GM11168 (cell line): ENCODE measurements at regions not wholly inside any gene's neighbourhood (a gene's known extent, or its start where the extent isn't known, plus 50 kb on each side); places are given as distances from the start of the nearest gene placed in this dataset.

Source experiments
- in situ Hi-C: fragments of 300-500 bp; cut with MboI; formaldehyde crosslinking; loops from one replicate; pipeline ENCODE4 v1.12.0; 2022; ENCODE audit warnings: low sequenced_read_pairs; ENCODE audit not compliant: unreplicated experiment

- in situ Hi-C loops = loop anchor here (25.0 kb wide), 2 partner anchors 588 to 863 kb away; no protein-coding TSS in a partner anchor
These were observed 130.6 kb upstream of the UBASH3B start for GRCh38 chr11:122524898-122525297.

GRCh38 chr11:122523846-122524805 lies 131.4 kb upstream of the UBASH3B start:
- in situ Hi-C loops = loop anchor here (25.0 kb wide), 2 partner anchors 587 to 862 kb away; no protein-coding TSS in a partner anchor

- in situ Hi-C loops = loop anchor here (25.0 kb wide), 2 partner anchors 584 to 859 kb away; no protein-coding TSS in a partner anchor
These were observed 133.9 kb upstream of the UBASH3B start for GRCh38 chr11:122521626-122522025.

DNA sequence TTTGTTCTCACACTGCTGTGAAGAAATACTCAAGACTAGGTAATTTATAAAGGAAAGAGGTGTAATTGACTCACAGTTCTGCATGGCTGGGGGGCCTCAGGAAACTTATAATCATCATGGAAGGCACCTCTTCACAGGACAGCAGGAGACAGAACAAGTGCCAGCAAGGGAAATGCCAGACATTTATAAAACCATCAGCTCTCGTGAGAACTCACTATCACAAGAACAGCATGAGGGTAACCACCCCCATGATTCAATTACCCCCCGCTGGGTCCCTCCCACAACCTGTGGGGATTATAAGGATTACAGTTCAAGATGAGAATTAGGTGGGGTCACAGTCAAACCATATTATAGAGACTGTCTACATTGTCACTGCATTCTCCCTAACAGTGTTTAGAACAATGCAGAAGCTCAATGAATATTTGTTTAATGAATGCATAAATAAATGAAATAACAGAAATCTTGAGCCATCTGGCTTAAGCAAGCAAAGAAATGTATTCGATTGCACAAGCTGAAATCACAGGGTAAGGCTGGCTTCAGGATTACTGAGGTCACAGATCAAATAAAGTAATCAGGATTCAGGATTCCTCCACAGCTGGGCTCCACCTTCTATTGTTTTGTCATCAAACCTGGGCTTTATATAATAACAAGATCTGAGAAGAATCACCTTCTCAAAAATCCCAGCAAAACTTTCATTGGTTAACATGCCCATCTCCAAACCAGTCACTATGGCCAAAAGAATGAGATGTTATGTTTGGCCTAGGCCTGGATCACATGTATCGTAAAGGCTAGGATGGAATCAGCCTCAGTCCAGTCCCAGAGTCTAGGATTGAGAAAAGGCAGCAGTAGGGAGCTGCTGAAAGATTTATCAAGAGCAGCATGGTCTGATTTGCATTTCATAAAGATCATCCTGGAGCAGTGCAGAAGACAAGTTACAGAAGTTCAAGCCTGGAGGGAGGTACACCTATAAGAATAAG lies 137.8 kb upstream of the UBASH3B start:
- in situ Hi-C loops = loop anchor here (25.0 kb wide), 2 partner anchors 580 to 855 kb away; no protein-coding TSS in a partner anchor

GRCh38 chr11:122516686-122517085 lies 138.8 kb upstream of the UBASH3B start:
- in situ Hi-C loops = loop anchor here (25.0 kb wide), 2 partner anchors 579 to 854 kb away; no protein-coding TSS in a partner anchor

GRCh38 chr11:122513997-122514396 lies 141.5 kb upstream of the UBASH3B start:
- in situ Hi-C loops = loop anchor here (25.0 kb wide), 2 partner anchors 577 to 852 kb away; no protein-coding TSS in a partner anchor

DNA sequence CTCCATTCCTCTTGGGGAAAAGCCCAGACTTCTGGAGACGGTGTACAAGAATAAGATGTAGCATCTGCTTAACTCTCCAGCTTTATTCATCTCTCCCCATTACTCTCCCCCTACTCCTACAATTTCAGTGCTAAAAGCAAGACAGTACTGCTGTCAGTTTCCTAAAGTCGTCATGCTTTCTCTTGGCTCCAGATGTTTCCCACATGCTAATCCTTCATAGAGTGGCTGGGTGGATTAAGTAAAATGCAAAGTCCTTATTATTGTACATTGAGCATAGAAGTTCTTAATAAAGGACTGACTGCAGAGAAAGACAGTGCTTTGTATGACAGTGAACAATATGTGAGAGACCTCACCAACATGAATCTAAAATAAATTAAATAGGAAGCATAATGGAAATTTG lies 142.2 kb upstream of the UBASH3B start:
- in situ Hi-C loops = loop anchor here (25.0 kb wide), 2 partner anchors 576 to 851 kb away; no protein-coding TSS in a partner anchor

DNA sequence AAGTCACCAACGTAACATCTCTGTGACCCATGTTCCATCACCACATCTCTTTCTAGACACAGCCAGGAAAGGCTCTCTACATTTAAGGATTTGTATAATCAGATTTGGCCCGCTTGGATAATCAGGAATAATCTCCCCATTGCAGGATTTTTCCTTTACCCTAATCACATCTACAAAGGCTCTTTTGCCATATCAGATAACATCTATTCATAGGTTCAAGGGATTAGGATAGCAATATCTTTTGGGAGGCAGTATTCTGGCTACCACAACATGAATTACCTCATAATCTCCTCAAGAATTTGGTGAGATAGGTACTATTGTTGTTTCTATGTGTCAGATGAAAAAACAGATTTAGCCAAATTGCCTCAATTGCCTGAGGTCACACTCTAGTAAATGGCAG lies 142.8 kb upstream of the UBASH3B start:
- in situ Hi-C loops = loop anchor here (25.0 kb wide), 2 partner anchors 575 to 850 kb away; no protein-coding TSS in a partner anchor

- in situ Hi-C loops = loop anchor here (10.0 to 25.0 kb wide), 3 partner anchors 295 to 848 kb away; no protein-coding TSS in a partner anchor
These were observed 145.6 kb upstream of the UBASH3B start for GRCh38 chr11:122509899-122510298.

DNA sequence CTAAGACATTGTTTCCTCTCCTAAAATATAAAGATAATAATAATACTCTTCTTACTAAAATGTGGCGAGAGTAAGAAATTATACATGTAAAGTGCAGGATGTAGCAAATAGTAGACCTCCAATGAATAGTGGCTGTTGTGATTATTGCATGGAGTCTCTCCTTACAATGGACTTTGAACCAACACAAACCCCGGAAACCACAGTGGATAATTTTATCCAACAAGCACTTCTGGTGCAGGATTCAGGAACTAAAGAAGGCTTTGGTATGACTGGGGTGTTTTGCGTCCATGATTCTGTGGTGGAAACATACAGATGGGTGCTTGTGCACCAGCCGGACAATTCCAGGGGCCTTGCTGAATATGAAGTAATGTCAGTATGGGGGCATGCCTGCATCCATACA lies 146.4 kb upstream of the UBASH3B start:
- in situ Hi-C loops = loop anchor here (10.0 to 25.0 kb wide), 3 partner anchors 294 to 847 kb away; no protein-coding TSS in a partner anchor

- in situ Hi-C loops = loop anchor here (10.0 to 25.0 kb wide), 3 partner anchors 291 to 843 kb away; no protein-coding TSS in a partner anchor
These were observed 150.1 kb upstream of the UBASH3B start for GRCh38 chr11:122505304-122506006.

GRCh38 chr11:122494221-122494620 lies 161.3 kb upstream of the UBASH3B start:
- in situ Hi-C loops = no loop called here

DNA sequence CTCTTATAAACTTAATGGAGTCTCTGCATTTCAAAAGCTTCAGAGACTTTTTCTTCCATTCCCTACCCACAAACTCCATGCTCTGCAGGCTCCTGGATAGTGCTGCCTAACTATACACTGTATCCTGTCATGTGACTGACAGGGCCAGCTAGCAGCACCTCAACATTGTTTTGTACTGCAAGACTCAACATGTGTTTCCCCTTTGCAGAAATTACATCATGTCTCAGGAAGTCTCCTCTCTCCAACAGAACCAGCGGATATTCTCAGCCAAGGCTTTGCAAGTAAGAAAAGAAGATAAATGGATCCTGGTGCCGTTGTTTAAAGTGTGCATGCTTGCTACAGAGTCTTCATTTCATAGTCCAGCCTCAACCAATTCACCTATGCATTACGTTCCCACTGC lies 164.0 kb upstream of the UBASH3B start:
- in situ Hi-C loops = no loop called here

DNA sequence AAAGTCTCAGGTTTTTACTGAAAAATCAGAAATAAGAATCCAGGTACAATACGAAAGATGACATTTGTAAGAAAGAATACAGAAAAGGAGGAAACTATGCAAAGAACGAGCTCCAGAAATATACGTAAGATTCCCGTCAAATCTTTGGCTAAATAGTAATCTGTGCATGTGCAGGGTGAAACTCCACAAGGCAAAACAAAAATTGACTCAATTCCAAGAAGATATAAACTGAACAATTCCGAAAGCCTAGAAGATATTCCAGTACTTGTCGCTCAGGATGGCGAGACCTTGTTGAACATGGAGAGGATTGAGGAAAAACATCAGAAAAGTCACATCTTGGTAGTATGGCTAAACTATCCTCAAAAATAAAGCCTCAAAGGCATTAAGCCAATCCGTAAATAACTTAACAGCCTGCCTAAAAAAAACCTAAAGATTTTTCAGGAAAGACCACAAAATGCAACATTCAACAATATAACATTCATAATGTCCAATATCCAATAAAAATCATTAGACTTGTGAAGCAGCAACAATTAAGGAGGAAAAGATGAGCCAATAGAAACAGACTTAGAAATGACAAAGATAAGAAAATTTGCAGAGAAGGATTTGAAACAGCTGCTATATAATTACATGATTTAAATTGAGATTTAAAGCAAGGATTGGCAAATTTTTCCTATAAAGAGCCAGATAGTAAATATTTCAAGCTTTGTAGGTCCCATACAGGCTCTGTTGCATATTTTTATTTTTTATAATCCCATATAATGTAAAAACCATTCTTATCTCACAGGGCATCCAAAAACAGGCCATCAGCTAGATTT lies 166.4 kb upstream of the UBASH3B start:
- in situ Hi-C loops = no loop called here

GRCh38 chr11:122487669-122488068 lies 167.9 kb upstream of the UBASH3B start:
- in situ Hi-C loops = no loop called here

DNA sequence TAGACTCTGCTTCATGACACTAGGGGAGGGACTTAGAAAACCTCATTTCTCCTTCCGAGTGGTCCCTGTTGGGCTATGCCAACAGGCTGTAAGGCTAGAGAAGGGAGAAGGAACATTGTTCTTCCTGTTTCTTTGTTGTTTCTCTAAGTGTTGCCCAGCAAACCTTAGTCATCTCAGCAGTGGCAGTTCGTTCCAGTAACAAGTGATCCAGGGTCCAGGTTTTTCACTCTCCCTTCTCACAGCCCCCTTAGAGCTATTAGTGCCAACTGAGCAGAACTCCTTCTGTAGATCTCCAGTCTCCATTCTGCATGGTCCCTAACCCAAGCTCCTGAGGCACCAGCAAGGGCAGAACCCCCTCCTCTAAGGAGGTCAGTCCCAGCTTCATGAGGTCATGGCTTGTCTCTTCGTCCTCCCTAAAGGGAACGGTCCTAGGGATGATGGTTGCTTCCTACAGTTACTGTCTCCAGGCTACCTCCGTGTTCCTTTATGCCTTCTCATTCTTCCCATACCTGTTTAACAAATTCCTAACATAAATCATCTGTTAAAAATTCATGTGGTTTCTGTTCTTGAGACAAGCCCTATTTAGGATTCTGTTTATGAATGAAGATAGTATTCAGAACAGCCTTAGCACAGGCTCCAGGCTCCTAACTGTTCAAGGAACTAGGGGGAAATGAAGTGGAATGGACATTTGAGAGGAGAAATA lies 168.6 kb upstream of the UBASH3B start:
- in situ Hi-C loops = no loop called here

DNA sequence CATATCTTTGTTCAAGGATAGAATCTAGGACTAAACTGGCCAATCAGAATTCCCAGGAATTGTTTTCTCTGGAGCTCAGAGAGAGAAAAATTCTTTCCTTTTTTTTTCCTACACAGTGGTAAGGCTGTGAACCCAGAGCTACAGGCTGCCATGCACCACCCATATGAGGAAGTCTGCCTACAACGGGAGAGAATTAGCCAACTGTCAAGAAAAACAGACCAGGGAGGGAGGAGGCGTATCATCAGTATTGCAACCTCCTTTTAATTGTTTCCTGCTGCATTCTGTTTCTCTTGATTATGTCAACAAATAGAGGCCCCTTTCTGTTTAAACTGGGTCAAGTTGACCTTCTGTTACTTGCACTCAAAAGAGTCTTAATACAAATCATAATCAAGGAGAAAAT lies 176.5 kb upstream of the UBASH3B start:
- in situ Hi-C loops = no loop called here

GRCh38 chr11:122468965-122469364 lies 186.6 kb upstream of the UBASH3B start:
- in situ Hi-C loops = no loop called here
